ENCODE measurements at regions not wholly inside any gene's neighbourhood (a gene's known extent, or its start where the extent isn't known, plus 50 kb on each side); places are given as distances from the start of the nearest gene placed in this dataset.

- TF ChIP-seq CTCF (IDR thresholded peaks at IDR 0.05) (no peak), POLR2A (IDR thresholded peaks at IDR 0.05) (no peak), POLR2AphosphoS5 (IDR thresholded peaks at IDR 0.05; ENCODE audit: insufficient read depth in 1 of 2, low read depth in 1 of 2) (no peak)
Observed at GRCh38 chr16:76201385-76201784, 75.8 kb upstream of the CNTNAP4 start.
